ENCODE measurements at regions not wholly inside any gene's neighbourhood (a gene's known extent, or its start where the extent isn't known, plus 50 kb on each side); places are given as distances from the start of the nearest gene placed in this dataset.

DNA sequence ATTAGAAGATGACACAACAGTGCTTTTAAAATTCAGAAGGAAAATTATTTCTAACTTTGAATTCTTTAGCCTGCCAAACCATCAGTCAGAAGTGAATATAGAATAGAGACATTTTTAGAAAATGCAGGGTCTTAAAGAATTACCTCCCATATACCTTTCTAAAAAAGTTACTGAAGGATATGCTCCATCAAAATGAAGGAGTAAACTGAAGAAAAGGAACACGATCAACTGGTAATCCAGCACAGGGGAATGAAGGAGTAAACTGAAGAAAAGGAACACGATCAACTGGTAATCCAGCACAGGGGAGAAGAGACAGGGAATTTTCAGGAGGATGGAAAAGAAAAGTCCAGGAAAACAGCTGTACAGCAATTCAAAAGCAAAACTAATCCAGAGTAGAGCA lies 75.4 kb upstream of the LDLRAD3 start:
- DNase-seq: no peak

DNA sequence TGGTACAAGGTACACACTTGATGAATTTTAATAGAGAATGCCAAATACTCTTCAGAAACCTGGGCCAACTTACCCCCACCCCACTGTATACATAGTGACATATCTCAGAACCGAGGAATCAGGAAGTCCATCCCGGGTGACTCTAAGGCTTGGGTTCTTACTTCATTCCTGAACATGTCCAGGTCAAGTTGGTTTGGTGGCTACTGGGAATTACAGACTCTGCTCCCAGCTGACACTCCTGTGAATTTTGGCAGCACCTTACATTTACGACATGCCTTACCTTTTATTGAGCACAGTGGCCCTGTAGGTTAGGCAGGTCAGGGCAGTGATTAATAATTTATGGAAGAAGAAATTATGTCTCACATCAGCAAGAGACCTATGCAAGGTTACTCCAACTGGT lies 70.1 kb upstream of the LDLRAD3 start:
- DNase-seq: no peak

DNA sequence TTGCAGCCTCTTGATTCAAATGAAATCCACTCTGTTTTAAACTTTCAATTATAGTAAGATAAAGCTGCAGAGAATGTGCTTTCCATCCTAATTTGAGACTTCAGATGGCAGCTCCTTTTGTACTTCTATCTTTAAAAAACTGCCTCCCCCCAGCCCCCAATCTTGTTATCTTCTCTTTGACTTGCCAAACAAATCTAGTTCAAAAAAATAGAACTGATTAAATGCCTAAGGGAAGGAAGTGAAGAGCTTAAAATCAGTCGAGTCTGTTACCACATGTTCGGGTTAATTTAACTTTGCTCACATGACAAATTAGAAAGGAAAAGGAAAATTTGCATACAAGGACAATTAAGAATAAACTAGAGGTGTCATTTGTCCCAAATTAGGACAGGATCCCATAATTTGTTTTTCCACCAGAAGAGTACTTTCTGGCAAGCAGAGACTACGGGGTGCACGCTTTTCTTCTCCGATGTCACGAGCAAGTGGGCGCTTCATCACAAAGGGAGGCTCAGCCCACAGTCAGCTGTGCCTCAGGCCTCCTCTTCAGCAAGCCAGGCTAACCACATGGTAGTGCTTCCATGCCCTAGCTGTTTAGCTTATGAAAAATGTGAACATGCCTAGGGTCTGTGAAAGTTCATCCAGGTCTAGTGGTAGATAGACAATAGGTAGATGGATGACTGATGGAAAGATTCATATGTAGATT lies 69.0 kb upstream of the LDLRAD3 start:
- DNase-seq: no peak

DNA sequence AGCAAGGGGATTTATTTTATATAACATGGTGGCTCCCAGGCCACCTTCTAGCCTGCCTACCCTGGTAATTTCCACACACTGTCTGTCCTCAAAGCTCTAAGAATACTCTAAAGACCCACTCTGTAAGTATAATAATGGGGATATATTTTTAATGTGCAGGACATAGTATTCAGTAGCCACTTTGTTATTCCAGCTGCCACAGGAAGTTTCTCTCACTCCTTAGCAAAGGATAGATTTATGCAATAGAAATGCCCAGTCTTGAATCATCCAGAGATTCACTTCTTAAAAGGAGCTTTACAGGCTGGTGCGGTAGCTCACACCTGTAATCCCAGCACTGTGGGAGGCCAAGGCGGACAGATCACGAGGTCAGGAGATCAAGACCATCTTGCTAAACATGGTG lies 68.4 kb upstream of the LDLRAD3 start:
- DNase-seq: no peak

DNA sequence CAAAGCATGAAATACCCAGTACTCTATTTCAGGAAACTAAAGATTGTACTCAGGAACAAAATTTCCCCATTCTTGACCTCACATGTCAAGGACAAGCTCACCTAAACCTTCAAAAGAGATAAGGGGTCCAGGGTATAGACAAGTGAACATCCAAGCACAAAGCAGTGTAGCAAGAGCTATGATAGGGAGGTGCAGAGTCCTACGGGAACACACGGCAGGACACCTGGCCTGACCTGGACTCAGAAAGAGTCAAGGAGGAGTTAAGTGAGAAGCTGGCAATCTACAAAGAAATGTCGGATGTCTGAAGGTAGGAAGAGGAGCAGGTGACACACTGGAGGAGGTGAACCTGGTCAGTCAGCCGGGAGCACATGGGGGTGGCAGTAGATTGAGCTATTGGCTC lies 67.1 kb upstream of the LDLRAD3 start:
- no peak for DNase-seq

DNA sequence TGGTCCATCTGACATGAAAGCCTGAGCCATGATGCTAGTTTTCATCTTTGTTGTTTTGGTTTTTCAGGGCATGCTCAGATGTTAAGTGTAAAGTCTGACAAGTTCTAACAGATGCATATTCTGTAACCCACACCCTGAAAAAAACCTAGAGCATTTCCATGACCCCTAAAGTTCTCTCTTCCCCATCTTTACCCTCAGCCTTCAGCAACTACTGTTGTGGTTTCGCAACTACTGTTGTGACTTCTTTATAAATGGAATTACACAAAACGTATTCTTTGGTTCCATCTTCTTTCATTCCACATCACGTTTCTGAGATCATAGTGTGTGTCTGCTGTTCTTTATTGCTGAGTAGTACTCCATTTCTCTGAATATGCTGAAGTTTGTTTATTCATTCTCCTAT lies 65.1 kb upstream of the LDLRAD3 start:
- no peak for DNase-seq

DNA sequence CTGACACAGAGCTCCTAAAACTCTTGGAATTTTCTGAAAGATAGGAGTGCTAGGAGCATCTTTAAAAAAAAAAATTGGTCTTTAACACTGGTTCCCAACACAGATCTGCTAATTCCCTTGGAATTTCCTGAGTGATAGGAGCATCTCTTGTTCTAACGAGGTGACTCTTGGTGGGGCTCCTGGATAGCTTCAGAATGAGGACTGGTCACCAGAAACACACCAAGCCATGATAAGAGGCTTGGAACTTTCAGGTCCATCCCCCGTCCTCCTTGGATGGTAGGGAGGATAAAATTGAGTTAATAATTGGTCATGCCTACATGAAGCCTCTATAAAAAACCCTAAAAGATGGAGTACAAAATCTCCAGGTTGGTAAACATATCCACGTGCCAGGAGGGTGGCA lies 64.5 kb upstream of the LDLRAD3 start:
- DNase-seq: no peak

DNA sequence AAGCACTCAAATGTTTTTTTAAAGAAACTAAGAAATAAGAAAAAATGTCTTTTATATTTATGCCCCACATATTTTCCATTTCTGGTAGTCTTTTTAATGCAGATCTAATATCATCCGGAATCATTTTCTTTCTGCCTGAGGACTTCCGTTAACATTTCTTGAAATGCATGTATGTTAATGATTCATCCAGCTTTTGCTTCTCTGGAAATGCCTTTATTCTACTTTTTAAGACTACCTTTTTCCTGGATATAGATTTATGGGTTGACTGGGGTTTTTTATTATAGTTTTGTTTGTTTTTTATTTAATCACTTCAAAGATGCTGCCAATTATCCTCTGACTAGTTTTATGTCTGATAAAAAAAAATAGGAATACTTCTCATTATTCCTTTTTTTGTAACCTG lies 57.1 kb upstream of the LDLRAD3 start:
- no peak for DNase-seq

DNA sequence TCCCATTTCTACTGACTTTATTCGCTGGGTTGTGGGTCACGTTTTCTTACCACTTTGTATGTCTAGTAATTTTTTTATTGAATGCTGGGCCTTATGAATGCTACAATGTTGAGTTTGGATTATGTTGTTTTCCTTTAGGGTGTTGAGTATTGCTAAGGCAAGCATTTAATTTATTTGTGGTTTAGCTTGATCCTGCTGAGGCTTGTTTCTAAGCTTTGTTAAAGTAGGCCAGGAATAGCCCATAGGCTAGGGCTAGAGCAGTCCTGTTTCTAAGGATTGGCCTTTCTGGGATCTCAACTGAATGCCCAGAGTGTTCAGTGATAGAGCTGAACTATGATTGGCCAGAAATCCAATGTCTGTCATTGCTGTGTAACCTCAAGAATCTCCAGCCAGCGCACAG lies 56.1 kb upstream of the LDLRAD3 start:
- DNase-seq: no peak

DNA sequence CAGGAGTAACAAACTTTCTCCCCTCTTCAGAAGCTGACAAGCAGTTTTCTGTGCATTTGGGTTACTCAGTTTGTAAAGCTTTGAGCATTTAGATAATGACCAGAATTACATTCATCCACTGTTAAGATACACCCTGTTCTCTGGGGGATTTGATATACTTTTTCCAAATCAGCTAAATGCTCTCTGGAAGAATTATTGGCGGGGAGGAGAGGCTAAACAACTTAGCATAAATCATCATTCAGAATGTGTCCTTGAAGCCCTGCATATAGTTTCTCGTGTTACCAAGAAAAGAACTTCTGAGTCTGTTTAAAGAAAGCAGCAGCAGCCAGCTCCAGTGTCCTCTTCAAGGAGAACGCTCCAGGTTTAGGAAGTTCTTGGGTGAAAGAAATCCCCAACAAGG lies 54.9 kb upstream of the LDLRAD3 start:
- DNase-seq: no peak

DNA sequence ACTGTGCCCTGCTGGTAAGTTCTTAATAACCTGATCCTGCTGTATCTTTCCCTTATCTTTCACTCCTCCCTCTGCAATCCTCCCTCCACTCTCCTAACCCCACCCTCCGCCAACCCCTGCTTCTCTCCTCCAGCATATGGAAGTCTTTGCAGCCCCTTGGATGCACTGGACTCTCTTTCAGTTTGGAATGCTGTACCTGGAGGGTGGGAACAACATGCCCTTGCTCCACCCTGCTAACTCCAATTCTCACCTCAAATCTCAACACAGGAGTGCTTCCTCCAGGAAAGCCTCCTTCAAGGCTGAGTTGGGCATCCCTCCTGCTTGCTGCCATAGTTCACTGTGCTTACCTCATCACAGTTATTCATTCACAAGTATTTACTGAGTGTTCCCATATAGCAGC lies 52.8 kb upstream of the LDLRAD3 start:
- no peak for DNase-seq

DNA sequence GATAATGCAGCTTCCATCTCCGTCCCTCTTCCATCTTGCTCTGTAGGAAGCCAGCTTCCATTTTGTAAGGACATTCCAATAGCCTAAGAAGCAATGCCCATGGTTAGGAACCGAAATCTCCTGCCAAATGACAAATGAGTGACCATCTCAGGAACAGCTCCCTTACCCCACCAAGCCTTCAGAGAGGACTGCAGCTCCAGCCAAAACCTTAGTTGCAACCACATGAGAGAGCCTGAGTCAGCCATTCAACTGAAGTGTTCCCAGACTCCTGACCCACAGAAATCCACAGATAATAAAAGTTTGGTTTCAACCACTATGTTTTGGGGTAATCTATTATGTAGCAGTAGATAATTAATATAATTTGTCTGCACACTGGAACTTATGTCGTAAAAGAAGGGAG lies 51.7 kb upstream of the LDLRAD3 start:
- no peak for DNase-seq

DNA sequence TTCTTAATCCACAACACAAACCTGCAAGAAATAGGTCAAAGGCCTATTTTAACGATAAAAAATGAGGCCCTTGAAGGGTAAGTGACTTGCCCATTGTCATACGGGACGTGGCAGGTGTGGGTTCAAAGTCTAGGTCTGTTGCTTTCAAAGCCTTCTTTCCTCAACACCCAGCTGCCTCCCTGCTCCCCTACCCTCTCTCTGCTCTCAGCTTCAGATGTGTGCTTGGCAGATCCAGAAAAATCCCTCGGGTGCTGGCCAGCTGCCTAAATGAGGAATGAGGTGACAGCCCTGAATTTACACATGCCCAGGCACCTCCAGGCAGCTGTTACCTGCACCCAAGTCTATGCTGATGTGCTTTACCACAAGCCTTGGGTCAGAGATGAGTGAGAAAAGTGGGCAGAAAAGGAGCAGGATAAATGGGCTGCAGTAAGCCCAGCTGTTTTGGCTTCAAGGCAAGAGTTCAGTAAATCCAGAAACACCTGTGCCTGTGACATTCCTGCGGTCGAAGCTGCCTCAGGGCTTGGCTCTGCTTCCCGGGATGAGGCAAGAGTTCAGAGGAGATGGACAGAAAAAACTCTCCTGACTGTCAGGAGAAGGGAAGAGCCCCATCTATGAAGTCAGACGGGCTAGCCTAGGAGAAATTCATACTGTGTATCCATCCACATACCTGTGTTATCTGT lies 49.9 kb upstream of the LDLRAD3 start:
- DNase-seq: peak; percentile 31
